MM.1S (cell line): ENCODE measurements at regions not wholly inside any gene's neighbourhood (a gene's known extent, or its start where the extent isn't known, plus 50 kb on each side); places are given as distances from the start of the nearest gene placed in this dataset.

ENCODE experiments used
- EZH2 ChIP-seq: fragments of 300-600 bp; sonication (generic); optimal IDR thresholded peaks from 2 replicates; pipeline ENCODE3; 2017; ENCODE audit warnings: low read depth, mild to moderate bottlenecking, antibody characterized with exemption, low read length, mixed read lengths
- EZH2phosphoT487 ChIP-seq: fragments of 300-600 bp; sonication (generic); IDR thresholded peaks from 2 replicates; pipeline ENCODE4 v1.6.1; 2018; ENCODE audit warnings: antibody characterized with exemption, low read length
- TF ChIP-seq, protein P1 (sequence below): fragments of 300-600 bp; sonication (generic); IDR thresholded peaks from 2 replicates; pipeline ENCODE4 v1.5.1; 2016; ENCODE audit warnings: antibody characterized with exemption, low read length, mixed read lengths

DNA sequence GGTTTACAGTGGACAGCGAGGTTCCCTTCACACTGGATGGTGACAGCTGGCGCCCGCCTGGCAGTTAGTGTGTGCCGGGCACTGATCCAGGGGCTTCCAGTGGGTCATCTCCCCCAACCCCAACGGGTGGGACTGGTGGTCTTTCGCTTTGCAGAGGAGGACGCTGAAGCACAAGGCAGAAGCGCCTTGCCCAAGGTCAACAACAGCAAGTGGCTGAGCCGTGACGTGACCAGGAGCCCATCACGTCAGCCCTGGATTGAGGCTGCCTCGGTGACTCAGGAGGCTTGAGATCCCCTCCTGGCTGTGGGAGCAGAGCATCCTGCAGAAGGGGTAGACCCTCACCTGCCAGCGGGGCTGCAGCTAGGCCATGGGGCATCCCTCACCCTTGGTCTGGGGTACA lies 215.3 kb downstream of the RBFOX3 start:
- TF ChIP-seq, protein P1, sequence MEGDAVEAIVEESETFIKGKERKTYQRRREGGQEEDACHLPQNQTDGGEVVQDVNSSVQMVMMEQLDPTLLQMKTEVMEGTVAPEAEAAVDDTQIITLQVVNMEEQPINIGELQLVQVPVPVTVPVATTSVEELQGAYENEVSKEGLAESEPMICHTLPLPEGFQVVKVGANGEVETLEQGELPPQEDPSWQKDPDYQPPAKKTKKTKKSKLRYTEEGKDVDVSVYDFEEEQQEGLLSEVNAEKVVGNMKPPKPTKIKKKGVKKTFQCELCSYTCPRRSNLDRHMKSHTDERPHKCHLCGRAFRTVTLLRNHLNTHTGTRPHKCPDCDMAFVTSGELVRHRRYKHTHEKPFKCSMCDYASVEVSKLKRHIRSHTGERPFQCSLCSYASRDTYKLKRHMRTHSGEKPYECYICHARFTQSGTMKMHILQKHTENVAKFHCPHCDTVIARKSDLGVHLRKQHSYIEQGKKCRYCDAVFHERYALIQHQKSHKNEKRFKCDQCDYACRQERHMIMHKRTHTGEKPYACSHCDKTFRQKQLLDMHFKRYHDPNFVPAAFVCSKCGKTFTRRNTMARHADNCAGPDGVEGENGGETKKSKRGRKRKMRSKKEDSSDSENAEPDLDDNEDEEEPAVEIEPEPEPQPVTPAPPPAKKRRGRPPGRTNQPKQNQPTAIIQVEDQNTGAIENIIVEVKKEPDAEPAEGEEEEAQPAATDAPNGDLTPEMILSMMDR: no peak
- TF ChIP-seq EZH2 (no peak), EZH2phosphoT487 (no peak)
